Hepatocyte (in vitro differentiated cells): ENCODE measurements at regions not wholly inside any gene's neighbourhood (a gene's known extent, or its start where the extent isn't known, plus 50 kb on each side); places are given as distances from the start of the nearest gene placed in this dataset.

Experiments used
- DNase-seq: peaks from one replicate; pipeline ENCODE4 v3.0.0-alpha.2; 2016; ENCODE audit warnings: low spot score
- H2AFZ ChIP-seq: fragments of 200-600 bp; sonication (generic); 2 replicates; pipeline ENCODE4 v1.6.0; 2016; ENCODE audit warnings: antibody characterized with exemption, mild to moderate bottlenecking
- H3K27ac ChIP-seq: fragments of 200-600 bp; sonication (generic); 2 replicates; pipeline ENCODE4 v1.5.1; 2016; ENCODE audit warnings: mild to moderate bottlenecking
- H3K27me3 ChIP-seq: fragments of 200-600 bp; sonication (generic); 2 replicates; pipeline ENCODE4 v1.6.1; 2016
- H3K36me3 ChIP-seq: fragments of 200-600 bp; sonication (generic); replicated peaks from 2 replicates; pipeline ENCODE4 v1.5.1; 2016; ENCODE audit warnings: low read depth; ENCODE audit not compliant: insufficient read depth
- H3K4me1 ChIP-seq: fragments of 200-600 bp; sonication (generic); 2 replicates; pipeline ENCODE4 v1.5.1; 2016; ENCODE audit warnings: mild to moderate bottlenecking, moderate library complexity; ENCODE audit not compliant: insufficient read depth
- H3K4me2 ChIP-seq: fragments of 200-600 bp; sonication (generic); 2 replicates; pipeline ENCODE4 v1.6.0; 2016
- H3K4me3 ChIP-seq: fragments of 200-600 bp; sonication (generic); 2 replicates; pipeline ENCODE4 v1.5.1; 2016; ENCODE audit warnings: mild to moderate bottlenecking
- H3K79me2 ChIP-seq: fragments of 200-600 bp; sonication (generic); 2 replicates; pipeline ENCODE4 v1.6.0; 2017; ENCODE audit warnings: mild to moderate bottlenecking
- H3K9me2 ChIP-seq: fragments of 200-600 bp; sonication (generic); replicated peaks from 2 replicates; pipeline ENCODE4 v1.6.0; 2017; ENCODE audit warnings: mild to moderate bottlenecking; ENCODE audit not compliant: insufficient read depth
- H3K9me3 ChIP-seq: fragments of 200-600 bp; sonication (generic); 2 replicates; pipeline ENCODE4 v1.5.1; 2016; ENCODE audit warnings: low read depth, mild to moderate bottlenecking
- H4K20me1 ChIP-seq: fragments of 200-600 bp; sonication (generic); 2 replicates; pipeline ENCODE4 v1.6.0; 2016; ENCODE audit warnings: mild to moderate bottlenecking; ENCODE audit not compliant: insufficient read depth, poor library complexity, severe bottlenecking
- EZH2 ChIP-seq: fragments of 200-600 bp; sonication (generic); IDR thresholded peaks from 2 replicates; pipeline ENCODE4 v1.6.1; 2016; ENCODE audit warnings: antibody characterized with exemption, mild to moderate bottlenecking, borderline replicate concordance
- EZH2phosphoT487 ChIP-seq: fragments of 200-600 bp; sonication (generic); IDR thresholded peaks from one replicate; pipeline ENCODE4 v1.6.1; 2018; ENCODE audit warnings: antibody characterized with exemption, mild to moderate bottlenecking, low read depth, moderate library complexity; ENCODE audit not compliant: unreplicated experiment, severe bottlenecking
- WGBS: methylation state at CpG from one replicate; pipeline ENCODE4 v1.1.6; 2016; ENCODE audit warnings: low lambda C conversion rate; ENCODE audit errors: missing lambda C conversion rate; 5-methylcytosine and 5-hydroxymethylcytosine counted together
- TF ChIP-seq, protein P1 (sequence below): fragments of 200-600 bp; sonication (generic); IDR thresholded peaks from 2 replicates; pipeline ENCODE4 v1.5.1; 2016; ENCODE audit warnings: antibody characterized with exemption, mild to moderate bottlenecking; ENCODE audit not compliant: poor library complexity

DNA sequence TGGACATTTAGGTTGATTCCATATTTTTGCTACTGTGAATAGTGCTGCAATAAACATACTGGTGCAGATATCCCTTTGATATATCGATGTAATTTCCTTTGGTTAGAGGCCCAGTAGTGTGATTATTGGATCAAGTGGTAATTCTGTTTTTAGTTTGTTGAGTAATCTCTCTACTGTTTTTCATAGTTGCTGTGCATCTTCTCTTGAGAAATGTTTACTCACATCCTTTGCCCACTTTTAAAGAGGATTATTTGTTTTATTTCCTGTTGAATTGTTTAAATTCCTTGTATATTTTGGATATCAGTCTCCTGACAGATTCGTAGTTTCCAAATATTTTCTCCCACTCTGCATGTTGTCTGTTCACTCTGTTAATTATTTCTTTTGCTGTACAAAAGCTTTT, 352.6 kb upstream of the TARS1 start:
- no peaks in the 10 kb centered on the region for H3K36me3 ChIP-seq
- H3K9me2 ChIP-seq = no peaks in the 10 kb centered on the region
- no peak for DNase-seq
- H3K4me2 ChIP-seq = no peak overlapping the region
- no peaks in the 10 kb centered on the region for H3K79me2 ChIP-seq
- no peaks in the 10 kb centered on the region for H3K9me3 ChIP-seq
- no peak overlapping the region for H2AFZ ChIP-seq
- 77% methylated on average over 2 of the region's 2 CpGs for WGBS
- H3K4me3 ChIP-seq = no peak overlapping the region
- no peak overlapping the region for H3K27ac ChIP-seq
- H4K20me1 ChIP-seq = no peaks in the 10 kb centered on the region
- H3K4me1 ChIP-seq = no peaks in the 10 kb centered on the region
- TF ChIP-seq EZH2phosphoT487 = no peak
- TF ChIP-seq EZH2 = no peak
- TF ChIP-seq, protein P1, sequence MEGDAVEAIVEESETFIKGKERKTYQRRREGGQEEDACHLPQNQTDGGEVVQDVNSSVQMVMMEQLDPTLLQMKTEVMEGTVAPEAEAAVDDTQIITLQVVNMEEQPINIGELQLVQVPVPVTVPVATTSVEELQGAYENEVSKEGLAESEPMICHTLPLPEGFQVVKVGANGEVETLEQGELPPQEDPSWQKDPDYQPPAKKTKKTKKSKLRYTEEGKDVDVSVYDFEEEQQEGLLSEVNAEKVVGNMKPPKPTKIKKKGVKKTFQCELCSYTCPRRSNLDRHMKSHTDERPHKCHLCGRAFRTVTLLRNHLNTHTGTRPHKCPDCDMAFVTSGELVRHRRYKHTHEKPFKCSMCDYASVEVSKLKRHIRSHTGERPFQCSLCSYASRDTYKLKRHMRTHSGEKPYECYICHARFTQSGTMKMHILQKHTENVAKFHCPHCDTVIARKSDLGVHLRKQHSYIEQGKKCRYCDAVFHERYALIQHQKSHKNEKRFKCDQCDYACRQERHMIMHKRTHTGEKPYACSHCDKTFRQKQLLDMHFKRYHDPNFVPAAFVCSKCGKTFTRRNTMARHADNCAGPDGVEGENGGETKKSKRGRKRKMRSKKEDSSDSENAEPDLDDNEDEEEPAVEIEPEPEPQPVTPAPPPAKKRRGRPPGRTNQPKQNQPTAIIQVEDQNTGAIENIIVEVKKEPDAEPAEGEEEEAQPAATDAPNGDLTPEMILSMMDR = no peak
- H3K27me3 ChIP-seq = no peaks in the 10 kb centered on the region

DNA sequence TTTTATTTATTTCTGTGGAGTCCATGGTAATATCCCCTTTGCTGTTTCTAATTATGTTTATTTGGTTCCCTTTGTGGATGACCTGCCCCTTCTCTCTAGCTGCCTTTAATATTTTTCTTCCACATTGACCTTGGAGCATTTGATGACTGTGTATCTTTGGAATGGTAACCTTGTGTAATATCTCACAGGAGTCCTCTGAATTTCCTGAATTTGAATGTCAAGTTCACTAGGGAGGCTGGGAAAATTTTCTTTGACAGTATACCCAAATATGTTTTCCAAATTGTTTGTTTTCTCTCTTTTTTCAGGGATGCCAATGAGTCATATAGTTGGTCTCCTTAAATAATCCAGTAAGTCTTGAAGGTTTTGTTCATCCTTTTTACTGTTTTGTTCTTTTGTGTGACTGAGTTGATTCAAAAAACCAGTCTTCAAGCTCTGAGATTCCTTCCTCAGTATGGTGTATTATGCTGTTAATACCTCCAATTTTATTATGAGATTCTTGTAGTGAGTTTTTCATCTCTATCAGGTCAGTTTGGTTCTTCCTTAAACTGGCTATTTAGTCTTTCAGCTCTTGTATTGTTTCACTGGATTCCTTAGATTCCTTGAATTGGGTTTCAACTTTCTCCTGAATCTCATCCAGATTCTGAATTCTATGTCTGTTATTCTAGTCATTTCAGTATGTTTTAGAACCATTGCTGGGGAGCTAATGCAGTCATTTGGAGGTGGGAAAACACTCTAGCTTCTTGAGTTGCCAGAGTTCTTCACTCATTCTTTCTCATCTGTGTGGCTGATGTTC, 349.0 kb upstream of the TARS1 start:
- Histone ChIP-seq H3K27ac (no peak overlapping the region), H3K4me2 (no peak overlapping the region), H3K79me2 (no peaks in the 10 kb centered on the region), H4K20me1 (no peaks in the 10 kb centered on the region), H3K4me1 (no peaks in the 10 kb centered on the region), H3K9me2 (no peaks in the 10 kb centered on the region), H2AFZ (no peak overlapping the region), H3K4me3 (no peak overlapping the region), H3K36me3 (no peaks in the 10 kb centered on the region), H3K9me3 (no peaks in the 10 kb centered on the region), H3K27me3 (no peaks in the 10 kb centered on the region)
- no peak for DNase-seq
- TF ChIP-seq EZH2 (no peak), EZH2phosphoT487 (no peak)
- TF ChIP-seq, protein P1 = no peak

DNA sequence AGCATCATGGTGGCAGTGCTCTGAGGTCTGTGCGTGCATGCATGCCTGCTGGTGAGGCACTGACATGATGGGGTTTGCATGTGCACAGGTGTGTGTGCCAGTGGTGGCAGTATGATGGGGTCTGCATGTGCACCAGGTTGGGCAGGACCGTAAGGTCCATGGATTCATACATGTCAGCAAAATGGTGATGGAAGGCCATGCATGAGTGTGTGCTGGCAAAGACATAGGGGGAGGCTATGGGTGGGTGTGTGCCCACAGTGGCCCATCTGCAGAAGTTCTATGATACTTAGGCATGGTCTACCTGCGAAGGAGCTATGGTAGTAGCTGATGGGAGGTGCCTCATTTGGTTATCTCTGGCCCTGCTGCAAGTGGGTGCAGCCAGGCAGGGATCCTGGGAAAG, 348.0 kb upstream of the TARS1 start:
- no peak for DNase-seq
- Histone ChIP-seq H3K9me2 (no peaks in the 10 kb centered on the region), H3K36me3 (no peaks in the 10 kb centered on the region), H3K27me3 (no peaks in the 10 kb centered on the region), H3K27ac (no peak overlapping the region), H3K79me2 (no peaks in the 10 kb centered on the region), H2AFZ (no peak overlapping the region), H4K20me1 (no peaks in the 10 kb centered on the region), H3K4me2 (no peak overlapping the region), H3K4me1 (no peaks in the 10 kb centered on the region), H3K9me3 (no peaks in the 10 kb centered on the region), H3K4me3 (no peak overlapping the region)
- 90% methylated on average over 3 of the region's 3 CpGs for WGBS
- TF ChIP-seq, protein P1 = no peak
- TF ChIP-seq EZH2 (no peak), EZH2phosphoT487 (no peak)

DNA sequence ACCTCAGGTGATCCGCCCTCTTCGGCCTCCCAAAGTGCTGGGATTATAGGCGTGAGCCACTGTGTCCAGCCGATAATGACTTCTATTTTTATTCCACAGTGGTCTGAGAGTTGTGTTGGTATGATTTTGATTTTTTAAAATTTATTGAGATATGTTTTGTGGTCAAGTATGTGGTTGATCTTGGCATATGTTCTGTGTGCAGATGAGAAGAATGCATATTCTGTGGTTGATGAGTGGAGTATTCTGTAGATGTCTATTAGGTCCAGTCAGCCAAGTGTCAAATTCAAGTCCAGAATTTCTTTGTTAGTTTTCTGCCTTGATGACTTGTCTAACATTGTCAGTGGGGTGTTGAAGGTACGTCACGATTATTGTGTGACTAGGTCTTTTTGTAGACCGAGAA, 338.2 kb upstream of the TARS1 start:
- no peaks in the 10 kb centered on the region for H3K36me3 ChIP-seq
- WGBS = 81% methylated on average over 7 of the region's 7 CpGs
- no peak overlapping the region for H3K4me2 ChIP-seq
- no peak for DNase-seq
- H4K20me1 ChIP-seq = no peaks in the 10 kb centered on the region
- H3K79me2 ChIP-seq = no peaks in the 10 kb centered on the region
- H3K9me3 ChIP-seq = no peaks in the 10 kb centered on the region
- no peaks in the 10 kb centered on the region for H3K9me2 ChIP-seq
- no peak overlapping the region for H3K4me3 ChIP-seq
- no peaks in the 10 kb centered on the region for H3K27me3 ChIP-seq
- no peaks in the 10 kb centered on the region for H3K4me1 ChIP-seq
- TF ChIP-seq EZH2phosphoT487 = no peak
- TF ChIP-seq, protein P1 = no peak
- no peak for TF ChIP-seq EZH2
- H2AFZ ChIP-seq = no peak overlapping the region
- H3K27ac ChIP-seq = no peak overlapping the region
